HG03342 (cell line): ENCODE measurements at regions not wholly inside any gene's neighbourhood (a gene's known extent, or its start where the extent isn't known, plus 50 kb on each side); places are given as distances from the start of the nearest gene placed in this dataset.
"Not testable (repeated sequence)": the region's sequence is repeated elsewhere in the genome, so short reads cannot be mapped to it uniquely, and the experiment has no call there.

ENCODE experiments used
- ATAC-seq: cut with Tn5 transposase; IDR thresholded peaks from one replicate; pipeline ENCODE4 v1.9.1; 2021; ENCODE audit warnings: mild to moderate bottlenecking, moderate library complexity; ENCODE audit not compliant: unreplicated experiment

GRCh38 chr17:77083531-77083930 is 57.2 kb upstream of the SEC14L1 start:
- no peak for ATAC-seq

GRCh38 chr17:77085926-77086432 is 54.8 kb upstream of the SEC14L1 start:
- ATAC-seq = no peak

- ATAC-seq = no peak
Measured at GRCh38 chr17:77086433-77087010, 54.2 kb upstream of the SEC14L1 start.

- ATAC-seq = no peak
Measured at GRCh38 chr17:77087650-77088454, 52.9 kb upstream of the SEC14L1 start.

- ATAC-seq = peak; percentile 80
Measured at GRCh38 chr17:77088455-77089123, 52.2 kb upstream of the SEC14L1 start.

- no peak for ATAC-seq
Measured at GRCh38 chr17:77089124-77089490, 51.7 kb upstream of the SEC14L1 start.

GRCh38 chr17:77089949-77090348 is 50.8 kb upstream of the SEC14L1 start:
- not testable (repeated sequence) for ATAC-seq

GRCh38 chr17:77090476-77090875 is 50.3 kb upstream of the SEC14L1 start:
- no peak for ATAC-seq
